Breast epithelium (tissue), 3 donors: ENCODE measurements at regions not wholly inside any gene's neighbourhood (a gene's known extent, or its start where the extent isn't known, plus 50 kb on each side); places are given as distances from the start of the nearest gene placed in this dataset.
"Not testable (repeated sequence)": the region's sequence is repeated elsewhere in the genome, so short reads cannot be mapped to it uniquely, and the experiment has no call there.

ENCODE experiments used
- CTCF ChIP-seq, 3 donors: fragments of 450-650 bp; IDR thresholded peaks; one replicate each; pipeline ENCODE4 v1.5.1; 2016 to 2017; ENCODE audit warnings: antibody characterized with exemption in 3 of 3, mild to moderate bottlenecking in 3 of 3, moderate library complexity in 3 of 3
- POLR2A ChIP-seq: fragments of 450-650 bp; IDR thresholded peaks from one replicate; pipeline ENCODE4 v1.6.1; 2016; ENCODE audit warnings: antibody characterized with exemption, mild to moderate bottlenecking, moderate library complexity

- not testable (repeated sequence) for TF ChIP-seq CTCF (IDR thresholded peaks at IDR 0.05); POLR2A
Measured at GRCh38 chr15:20380199-20380598, 161.4 kb downstream of the GOLGA6L6 start.
